ENCODE measurements at regions not wholly inside any gene's neighbourhood (a gene's known extent, or its start where the extent isn't known, plus 50 kb on each side); places are given as distances from the start of the nearest gene placed in this dataset.

GRCh38 chr1:164210211-164210739, 348.7 kb upstream of the PBX1 start:
- TF ChIP-seq CTCF (IDR thresholded peaks at IDR 0.05; ENCODE audit: poor library complexity, severe bottlenecking) (no peak), RAD21 (conservative IDR thresholded peaks at IDR 0.05) (no peak), EZH2 (IDR thresholded peaks at IDR 0.05; ENCODE audit: borderline replicate concordance, insufficient read depth, low read length, poor library complexity, severe bottlenecking) (no peak), SMC3 (conservative IDR thresholded peaks at IDR 0.05; ENCODE audit: poor library complexity) (no peak), REST (IDR thresholded peaks at IDR 0.05; ENCODE audit: borderline replicate concordance) (no peak), POLR2AphosphoS5 (IDR thresholded peaks at IDR 0.05) (no peak)

Measured in neural cell (in vitro differentiated cells).